ENCODE measurements at regions not wholly inside any gene's neighbourhood (a gene's known extent, or its start where the extent isn't known, plus 50 kb on each side); places are given as distances from the start of the nearest gene placed in this dataset.

DNA sequence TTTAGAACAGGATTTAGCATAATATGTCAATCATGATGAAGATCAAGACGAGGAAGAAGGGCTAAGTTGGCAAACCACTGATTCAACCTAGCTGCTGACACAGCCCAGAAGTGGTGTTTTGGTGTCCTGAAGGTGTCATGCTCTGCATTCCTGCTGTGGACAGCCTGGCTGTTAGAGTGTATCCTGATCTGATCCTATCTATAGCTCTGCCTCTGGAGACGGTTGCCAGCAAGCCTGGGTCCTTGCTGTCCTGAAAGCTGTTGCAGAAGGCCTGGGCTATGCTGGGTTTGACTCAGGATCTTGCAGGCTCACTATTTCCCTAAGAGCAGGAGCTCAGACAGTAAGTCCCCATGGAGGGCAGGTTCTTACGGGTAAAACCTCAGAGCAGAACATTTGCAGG, 416.4 kb downstream of the TSHZ3 start:
- no peak for DNase-seq

DNA sequence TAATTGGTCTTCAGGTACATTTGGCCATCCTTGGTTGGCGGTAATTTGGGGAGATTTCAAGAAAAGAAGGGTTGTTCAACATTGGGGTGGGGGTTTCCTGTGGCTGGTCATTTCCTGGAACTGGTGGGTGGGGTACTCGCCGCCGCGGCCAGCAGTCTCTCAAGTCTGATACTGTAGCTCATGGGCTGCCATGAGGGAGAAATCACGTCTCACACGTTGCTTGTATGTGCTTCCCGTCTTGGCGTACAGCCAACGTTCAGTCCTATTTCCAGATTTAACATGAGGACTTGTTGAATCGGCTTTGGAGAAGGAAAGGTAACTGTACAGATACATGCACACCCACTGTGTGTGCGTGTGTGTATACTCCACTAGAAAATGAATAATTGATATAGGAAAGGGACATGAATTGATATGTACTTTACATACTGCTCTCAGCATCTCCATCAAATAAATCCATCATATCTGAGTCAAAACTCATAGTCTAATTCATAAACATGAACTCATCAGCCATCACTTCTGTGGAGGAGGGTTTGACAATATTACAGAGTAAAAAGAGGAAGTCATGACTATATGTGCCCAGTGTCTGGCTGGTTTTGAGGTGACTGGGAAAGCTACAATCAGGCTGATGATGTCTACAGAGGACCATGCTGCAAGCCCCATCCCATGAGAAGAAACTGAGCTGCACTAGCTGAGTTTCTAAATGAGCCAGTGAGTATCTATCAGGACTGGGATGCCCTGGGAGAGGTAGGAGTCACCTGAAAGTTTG, 418.1 kb downstream of the TSHZ3 start:
- DNase-seq, result no peak

DNA sequence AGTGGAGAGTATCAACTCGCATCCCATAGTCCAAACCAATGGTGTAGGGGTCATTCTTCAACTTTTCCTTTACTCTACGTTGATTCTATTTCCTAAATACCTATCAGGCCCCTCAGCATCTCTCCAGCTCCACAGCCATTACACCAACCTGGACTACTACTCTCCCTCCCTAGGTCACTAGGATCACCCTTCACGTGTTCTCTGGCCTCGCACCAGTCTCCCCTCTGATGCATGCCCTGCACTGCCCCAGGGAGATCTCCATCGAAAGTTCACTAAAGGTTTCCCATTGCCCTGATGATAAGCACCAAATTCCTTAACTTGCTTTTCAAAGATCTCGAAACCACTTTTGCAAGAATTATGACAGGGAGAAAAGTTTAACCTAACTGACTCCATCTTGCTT, 421.5 kb downstream of the TSHZ3 start:
- DNase-seq, result no peak

DNA sequence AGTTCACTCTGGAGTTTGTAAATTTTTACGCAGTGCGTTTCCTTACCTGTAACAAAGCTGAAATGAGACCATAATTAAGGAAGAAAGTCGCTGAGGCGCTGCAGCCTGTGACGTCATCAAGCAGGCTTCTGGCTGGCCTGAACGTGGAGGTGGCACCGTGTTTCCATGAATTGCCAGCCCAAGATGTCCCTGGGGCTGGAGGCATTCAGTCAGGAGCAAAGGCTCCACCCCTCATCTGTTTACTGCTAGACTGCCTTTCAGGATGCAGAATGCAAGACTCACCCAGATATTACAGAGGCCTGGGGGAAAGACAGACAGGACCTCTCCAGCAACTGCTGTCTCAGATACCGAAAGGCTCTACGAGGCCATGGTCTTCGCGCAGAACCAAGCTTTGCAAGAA, 424.6 kb downstream of the TSHZ3 start:
- no peak for DNase-seq

DNA sequence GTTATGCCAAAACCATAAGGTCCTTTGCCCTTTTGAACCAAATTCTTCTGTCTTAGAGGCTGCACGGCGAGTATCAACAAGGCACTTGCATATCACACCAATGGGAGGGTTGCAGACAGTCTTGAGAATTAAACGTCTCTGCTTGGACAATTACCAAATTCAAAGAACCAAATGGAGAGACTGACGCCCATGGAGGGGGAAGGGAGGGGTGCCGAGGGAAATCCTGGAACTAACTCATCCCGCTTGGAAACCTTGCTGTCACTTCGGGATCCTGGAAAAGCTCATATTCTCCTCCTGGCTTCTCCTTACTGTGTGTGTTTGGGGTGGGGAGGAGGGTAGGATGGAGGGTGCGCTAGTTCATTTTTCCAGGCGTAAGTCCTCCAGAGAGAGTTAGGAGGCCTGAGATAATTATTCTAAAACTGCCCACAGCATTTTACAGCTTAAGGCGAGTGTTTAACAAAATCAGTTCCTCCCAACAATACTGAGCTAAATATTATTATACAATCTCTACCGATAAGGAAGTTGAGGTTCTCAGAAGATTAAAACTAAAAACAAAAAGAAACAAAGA, 425.1 kb downstream of the TSHZ3 start:
- DNase-seq, result no peak

DNA sequence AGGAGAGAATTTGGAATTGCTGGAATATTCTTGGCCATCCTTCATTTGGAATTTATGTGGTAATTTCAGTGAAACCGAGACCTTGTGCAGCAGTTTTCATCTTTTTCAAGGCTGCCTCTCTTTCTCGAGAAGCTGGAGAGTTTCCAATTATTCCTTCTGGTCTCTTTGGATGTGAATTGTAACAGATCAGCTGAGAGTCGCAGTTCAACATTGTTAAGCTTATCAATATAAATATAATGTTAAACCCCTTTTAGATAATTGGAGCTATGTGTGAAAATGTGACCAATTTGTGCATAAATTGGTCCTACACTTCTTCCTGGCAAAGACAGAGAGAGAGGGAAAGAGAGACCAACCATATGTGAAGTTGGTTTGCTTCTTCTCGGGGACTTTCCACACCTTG, 425.6 kb downstream of the TSHZ3 start:
- no peak for DNase-seq

DNA sequence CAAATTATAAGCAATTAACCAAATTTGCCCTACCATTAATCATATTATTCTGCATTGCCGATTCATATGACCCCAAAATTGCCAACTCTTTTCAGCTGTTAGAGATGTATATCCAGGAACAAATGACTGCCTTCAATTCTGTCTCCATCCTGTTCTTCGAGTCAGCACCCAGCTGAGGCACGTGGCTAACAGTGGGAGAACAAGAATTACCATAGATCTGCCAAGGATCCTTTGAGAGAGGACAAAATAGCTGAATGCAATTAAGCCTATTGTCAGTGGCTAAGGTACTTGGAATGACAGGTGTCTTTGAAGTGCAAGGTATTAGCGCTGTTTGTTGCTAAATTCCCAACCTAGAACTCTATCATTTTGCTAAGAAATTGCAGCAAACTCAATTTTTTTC, 426.1 kb downstream of the TSHZ3 start:
- no peak for DNase-seq

DNA sequence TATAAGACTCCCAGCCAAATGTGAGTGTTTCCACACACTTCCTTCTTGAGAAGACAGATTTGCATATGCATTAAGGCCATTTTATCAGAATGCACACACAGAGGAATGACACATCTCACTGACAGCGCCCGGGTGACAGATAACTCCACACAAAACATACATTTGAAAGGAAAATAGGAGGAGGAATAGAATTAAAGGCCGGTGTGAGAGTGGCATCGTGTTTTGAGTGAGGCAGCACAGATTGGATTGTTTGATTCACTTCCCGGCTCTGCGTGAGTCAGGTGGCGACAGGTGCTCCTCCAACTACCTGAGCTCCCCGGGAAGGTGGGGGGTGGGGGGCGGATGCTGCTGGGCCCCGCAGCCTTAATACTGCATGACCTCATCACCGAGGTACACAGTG, 429.0 kb downstream of the TSHZ3 start:
- DNase-seq, result no peak

DNA sequence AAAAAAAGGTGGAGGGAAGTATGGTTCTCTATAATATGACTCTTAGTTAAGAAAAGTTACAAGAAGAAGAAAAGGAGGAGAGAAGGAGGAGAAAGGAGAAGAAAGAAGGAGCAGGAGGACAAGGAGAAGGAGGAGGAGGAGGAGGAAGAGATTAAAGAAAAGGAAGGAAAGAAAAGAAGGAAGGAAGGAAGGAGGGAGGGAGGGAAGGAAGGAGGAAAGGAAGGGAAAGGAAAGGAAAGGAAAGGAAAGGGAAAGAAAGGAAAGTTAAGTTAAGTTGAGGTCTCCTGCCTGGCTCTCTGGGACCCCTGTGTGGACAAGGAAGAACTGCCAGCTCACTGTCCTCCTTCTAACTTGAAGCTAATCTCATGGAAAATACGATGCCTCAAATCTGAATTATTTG, 429.5 kb downstream of the TSHZ3 start:
- DNase-seq, result no peak

DNA sequence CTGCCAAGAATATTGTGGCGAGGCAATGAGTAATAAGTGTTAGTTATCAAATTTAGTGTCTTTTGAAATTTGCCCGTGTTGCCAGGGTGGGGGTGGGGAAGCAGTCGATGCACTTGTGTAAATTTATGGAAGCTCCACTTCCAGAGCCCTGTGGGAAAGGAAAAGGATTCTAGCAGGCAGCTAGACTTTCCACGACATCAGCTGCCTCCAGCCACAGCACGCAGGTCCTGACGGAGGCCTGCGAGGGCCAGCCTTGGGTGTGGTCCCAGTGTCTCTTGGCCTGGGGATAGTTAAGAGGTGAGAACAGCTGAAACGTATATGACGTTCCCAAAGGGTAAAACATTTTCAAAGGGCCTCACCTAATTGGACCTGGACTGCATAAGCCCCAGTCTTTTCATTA, 433.0 kb downstream of the TSHZ3 start:
- no peak for DNase-seq

DNA sequence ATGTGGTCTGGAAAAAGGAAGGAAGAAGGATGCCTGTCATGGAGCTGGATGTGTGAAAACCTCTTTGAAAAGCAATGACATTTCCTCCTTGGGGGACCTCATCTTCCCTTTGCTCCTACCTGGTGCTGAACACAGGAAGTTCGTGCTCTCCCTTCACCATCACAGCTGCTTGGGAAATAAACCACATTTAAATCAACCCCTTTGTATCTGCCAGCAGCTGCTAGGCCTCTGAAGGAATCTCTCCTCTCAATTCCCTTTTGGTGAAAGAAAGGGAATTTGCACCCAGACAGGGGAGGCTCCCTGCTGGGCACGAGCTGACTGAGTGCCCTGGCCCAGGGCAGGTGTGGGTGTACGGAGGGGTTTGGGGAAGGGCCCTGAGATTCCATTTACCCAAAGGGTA, 437.7 kb downstream of the TSHZ3 start:
- no peak for DNase-seq

DNA sequence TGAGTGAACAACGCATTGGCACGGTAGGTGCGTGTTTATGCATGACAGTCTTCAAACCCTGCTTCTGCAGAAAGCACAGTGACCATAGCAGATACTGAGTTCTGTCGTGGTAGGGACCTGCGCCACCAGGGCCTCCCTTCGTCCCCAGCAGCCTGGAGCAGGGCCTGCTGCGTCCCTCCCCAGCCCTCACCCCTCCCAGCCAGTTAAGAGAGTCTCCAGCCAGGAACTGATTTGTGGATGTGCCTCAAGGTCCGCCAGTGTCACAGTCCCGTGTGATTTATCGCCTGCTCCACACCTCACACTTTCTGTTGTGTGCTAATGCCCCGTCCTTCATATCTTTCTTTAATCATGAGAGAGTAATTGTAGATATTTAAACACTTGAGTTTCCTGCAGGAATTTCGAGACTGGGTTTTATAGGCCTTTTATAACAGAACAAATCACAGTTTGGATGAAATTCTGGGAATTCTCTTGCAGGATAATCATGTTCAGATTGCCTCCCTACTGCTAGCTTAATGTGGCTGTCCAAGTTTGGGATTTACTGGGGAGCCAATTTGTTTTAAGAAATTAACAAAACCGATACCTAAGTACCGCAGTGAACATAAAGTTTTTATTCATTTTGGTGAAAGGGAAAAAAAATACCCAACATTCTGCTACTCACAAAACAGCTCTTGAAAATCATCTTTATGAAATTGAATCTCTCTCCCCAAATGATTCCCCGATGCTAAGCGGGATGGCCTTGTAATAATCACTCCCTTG, 438.6 kb downstream of the TSHZ3 start:
- DNase-seq, result no peak

DNA sequence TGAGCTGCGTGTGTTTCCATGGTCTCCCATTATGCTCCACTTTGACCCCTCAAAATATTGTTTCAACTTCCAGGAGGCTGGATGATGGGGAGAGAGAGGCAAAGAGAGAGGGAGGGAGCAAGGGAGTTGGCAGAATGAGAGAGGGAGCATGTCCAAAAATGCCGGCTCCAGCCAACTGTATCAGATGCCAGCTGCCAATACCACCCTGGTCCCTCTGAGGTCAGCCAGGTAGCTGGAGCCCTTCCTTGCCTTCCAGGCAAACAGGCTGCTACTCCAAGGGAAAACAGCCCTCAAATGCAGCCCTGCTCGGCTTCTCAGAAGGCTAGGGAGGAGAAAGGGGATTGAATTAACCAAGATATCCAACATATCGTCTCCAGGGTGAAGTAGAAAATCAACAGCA, 440.0 kb downstream of the TSHZ3 start:
- no peak for DNase-seq

DNA sequence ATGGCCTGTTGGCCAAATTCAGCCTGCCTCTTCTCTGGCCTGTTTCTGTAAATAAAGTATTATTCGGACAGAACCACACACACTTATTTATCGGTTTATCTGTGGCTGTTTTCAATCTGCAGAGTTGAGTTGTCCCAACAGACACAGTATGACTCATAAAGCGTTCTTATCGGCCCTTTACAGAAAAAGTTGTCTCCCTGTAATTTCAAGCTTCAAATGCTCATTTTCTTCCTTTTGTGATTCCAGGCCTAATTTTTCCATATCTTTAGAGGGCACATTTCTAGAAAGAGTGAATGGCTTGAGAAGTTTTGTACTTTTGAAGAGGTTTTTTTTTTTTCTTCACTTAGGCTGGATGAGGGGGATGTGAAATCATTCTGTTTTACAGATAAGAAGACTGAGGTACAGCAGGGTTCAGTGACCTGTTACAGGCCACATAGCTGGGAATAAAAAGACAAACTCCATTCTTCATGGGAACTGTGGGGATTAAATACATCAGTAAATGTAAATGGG, 440.9 kb downstream of the TSHZ3 start:
- DNase-seq, result no peak

DNA sequence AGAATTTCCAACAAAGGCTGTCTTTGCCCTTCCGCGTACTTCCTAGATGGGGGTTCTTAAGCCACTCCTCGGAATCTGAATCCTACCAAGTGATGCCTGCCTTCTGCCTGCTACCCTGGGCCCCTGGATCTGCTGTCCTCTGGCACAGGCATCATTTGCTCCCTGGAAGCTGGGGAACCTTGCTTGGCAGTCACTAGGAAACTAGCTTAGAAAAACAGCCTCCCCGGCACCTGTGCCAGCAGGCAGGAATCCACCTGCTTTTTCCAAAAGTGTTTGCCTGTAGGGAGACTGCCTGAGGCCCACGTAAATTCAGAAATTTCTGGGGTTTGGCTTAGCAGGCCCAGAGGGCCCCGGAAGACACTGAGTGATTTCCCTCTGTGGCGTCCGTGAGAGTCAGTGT, 442.4 kb downstream of the TSHZ3 start:
- no peak for DNase-seq

DNA sequence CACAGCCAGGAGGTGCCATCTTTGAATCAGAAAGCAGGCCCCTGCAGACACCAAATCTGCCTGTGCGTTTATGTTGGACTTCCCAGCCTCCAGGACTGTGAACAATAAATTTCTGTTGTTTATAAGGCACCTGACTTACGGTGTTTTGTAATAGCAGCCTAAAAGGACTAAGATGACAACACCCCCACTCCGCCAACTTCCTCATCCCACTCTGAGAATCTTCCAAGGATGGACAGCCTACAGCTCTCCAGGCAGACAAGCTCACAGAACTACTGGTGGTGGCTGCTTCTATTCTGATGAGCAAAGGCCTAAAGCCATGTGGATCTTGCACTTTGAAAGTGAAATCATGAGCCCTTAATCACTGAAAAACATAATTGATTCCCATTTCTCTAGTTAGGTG, 449.2 kb downstream of the TSHZ3 start:
- no peak for DNase-seq

DNA sequence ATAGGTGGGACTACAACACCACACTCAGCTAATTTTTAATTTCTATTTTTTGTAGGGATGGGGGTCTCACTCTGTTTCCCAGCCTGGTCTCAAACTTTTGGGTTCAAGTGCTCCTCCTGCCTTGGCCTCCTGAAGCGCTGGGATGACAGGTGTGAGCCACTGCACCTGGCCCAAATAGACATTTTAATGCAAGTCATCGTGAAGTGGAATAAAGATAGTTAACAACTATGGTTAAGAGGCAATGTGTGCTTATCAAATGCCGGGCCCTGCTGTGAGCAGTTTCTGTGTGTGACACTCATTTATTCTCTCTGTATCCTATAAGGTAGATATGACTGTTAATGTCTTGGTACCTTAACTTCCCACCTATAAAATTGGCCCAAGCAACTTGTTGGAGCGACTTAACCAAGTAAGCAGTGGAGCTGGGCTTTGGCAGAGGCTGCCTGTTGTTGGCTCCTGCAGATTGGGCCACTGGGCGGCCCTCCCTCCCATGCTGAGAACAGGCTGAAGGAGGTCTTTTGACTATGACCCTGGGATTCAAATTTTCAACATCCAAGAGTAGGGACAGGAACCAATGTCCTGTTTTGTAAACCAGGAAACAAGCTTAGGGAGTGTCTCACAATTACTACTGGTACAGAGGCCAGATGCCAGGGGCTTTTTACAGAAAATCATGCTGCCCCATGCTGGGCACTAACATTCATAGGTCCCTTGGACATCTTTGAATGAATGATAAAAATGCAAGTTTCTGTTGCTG, 450.7 kb downstream of the TSHZ3 start:
- no peak for DNase-seq

DNA sequence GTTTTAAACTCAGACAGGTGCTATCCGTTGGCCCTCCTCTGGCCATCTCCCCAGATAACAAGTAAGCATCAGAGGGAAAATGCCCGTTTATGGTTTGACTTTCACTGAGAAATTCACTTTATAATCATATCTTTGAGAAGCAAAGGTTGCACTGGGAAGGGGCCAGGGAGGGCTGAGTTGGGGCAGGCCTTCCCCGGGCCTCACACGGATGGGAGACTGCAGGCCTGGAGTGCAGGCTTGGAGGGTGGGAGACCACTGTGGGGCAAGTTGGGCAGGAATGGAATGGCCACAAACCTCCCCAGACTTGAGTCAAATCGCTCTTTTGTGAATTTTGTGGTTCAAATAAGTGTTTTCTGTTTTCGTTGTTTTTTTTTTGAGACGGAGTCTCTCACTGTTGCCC, 451.7 kb downstream of the TSHZ3 start:
- no peak for DNase-seq

DNA sequence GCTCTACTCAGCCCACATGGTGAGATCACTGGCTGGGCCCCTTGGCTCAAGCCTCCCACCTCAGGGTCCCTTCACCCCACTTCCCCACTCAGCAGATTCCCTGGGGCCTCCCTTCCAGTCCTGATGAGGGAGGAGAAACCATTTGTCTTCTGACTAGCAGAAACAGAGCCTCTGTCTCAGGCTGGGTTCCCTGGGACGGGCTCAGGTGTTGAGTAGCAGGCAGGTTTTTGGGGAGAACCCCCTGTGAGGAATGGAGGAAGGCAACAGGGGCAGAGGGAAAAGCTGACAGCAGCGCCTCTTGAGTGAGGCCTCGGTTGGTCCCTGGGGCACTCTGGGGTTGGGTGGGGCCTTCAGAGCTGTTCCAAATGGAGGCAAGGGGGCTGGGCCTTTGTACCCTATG, 452.2 kb downstream of the TSHZ3 start:
- no peak for DNase-seq

DNA sequence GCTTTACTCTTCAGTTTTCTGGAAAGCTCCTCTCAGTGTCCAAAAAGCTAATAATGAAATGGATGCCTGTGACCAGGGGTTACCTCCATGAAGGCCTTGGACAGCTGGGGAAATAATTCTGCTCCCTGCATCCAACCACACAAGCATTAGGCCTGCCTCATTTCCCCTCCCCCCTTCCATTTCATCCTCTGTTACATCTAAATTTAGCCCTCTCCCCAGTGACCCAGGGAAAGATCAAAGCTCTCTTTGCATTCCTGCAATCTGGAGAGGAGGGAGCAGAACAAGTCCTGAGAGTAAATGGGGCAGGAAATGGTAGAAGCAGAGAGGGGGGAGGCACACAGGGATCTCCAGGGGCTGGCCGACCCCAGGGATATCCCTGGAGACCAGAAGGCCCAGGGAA, 452.7 kb downstream of the TSHZ3 start:
- no peak for DNase-seq

DNA sequence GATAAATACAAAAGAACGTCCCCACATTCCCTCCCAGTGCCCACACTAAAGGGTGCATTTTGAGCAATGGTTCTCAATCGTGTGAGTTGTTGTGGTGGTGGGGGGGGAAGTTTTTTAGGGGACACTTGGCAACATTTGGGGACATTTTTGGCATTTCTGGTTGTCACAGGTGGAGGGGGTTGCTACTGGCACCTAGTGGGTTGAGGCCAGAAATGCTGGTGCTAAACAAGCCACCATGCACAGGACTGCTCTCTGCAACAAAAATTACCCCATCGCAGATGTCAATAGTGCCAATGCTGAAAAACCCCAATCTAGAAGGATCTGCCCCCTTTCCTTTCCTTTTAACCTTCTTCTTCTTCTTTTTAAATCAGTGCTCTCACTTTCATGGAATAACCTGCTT, 453.3 kb downstream of the TSHZ3 start:
- no peak for DNase-seq

DNA sequence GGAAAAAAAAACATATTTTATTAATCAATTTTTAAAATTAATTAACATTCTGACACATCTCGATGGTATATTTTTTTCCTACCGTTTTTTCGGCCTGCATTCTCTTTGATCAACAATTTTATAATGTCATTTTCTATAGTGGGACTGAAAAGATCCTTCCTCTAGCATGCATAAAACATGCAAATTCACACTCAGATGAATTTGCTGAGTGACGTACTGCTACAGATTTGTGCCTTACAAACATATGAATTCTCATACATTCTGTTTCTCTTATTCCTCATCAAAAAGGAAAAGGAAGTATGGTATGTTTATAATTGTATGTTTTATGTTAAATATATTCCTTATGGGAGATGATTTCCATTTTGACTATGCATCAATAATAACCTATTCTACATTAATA, 458.2 kb downstream of the TSHZ3 start:
- DNase-seq, result no peak

DNA sequence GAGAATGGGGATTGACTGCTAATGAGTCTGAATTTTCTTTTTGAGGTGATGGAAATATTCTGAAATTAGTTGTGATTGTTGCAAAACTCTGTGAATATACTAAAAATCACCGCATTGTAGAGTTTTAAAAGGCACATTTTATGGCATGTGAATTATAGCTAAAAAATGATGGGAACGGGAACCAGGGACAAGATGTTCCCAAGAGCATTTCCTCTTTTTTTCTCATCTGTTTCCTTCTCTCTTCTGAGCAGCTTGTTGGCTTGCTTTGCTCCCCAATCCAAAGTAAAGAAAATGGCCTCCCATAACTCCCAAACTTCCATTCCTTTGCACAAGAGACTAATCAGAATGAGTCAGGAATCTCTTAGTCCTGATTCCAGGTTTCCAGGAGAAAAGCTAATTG, 459.2 kb downstream of the TSHZ3 start:
- DNase-seq, result no peak

DNA sequence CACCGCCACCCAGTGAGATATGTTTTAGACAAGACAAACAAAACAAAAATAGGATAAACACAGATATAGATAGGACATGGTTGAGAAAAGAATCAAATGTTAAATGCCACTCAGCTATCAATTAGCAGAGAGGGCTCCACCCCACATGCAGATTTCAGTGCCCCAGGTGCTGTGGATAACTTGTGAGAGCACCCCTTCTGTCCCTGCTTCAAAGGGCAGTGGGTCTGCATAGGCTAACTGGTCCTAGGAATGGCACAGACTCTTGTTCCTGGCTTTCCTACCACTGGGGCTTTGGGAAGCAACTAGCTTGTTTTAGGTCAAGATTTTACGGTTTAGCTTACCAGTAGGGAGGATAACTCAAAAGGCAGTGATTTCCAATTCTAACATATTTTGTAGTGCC, 460.3 kb downstream of the TSHZ3 start:
- no peak for DNase-seq

All from COR-L47 (cell line).